Central memory CD4-positive, alpha-beta T cell (primary cell): ENCODE measurements at regions not wholly inside any gene's neighbourhood (a gene's known extent, or its start where the extent isn't known, plus 50 kb on each side); places are given as distances from the start of the nearest gene placed in this dataset.

ENCODE experiments used
- DNase-seq: peaks from one replicate; pipeline ENCODE4 v3.0.0; 2022

DNA sequence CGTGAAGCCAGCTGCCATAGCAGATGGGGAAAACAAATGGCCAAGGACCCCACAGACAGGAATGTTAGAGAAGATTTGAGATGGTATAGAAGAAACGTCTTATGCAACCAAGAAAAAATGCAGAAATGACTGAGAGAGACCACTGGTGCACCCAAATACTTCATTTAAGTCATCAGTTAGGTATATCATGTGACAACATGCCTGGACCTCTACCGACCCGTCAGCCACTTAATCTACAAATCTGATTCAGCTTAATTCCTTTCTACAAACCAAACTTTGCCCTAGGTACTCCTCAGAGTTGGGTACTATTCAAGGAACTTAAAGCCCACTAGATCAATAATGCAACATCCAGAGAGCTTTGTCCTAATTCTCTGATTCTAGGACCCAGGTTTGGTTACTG lies 126.0 kb upstream of the UBE2E2 start:
- no peak for DNase-seq

DNA sequence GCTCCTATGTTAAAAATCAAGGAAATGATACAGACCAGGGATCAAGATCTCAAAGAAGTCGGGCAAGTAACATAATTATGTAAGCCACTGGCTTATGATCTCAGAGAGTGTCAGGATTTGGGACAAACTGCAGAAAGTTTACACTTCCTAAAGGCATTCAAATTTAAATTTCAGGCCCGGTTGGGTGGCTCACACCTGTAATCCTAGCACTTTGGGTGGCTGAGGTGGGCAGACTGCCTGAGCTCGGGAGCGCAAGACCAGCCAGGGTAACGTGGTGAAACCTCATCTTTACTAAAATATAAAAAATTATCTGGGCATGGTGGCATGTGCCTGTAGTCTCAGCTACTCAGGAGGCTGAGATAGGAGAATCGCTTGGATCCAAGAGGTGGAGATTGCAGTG lies 124.4 kb upstream of the UBE2E2 start:
- no peak for DNase-seq

DNA sequence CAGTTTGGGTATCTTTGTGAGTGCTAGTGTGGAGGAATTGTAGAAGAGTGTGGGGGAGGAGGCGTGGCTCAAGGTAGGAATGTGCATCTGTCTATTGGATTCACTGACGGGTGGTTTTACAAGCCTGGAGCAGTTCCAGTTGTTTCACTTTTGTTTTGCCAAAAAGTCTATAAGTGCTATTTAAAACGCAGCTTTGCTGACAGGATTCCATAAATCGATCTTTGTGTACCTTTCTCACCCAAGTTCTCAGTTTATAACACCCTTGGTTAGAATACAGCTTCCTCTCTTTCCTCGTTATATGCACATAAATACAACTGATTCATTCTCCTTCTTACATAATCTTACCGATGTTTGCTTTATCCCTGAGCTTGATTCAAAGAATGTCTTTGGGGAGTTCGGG lies 123.2 kb upstream of the UBE2E2 start:
- DNase-seq: no peak

DNA sequence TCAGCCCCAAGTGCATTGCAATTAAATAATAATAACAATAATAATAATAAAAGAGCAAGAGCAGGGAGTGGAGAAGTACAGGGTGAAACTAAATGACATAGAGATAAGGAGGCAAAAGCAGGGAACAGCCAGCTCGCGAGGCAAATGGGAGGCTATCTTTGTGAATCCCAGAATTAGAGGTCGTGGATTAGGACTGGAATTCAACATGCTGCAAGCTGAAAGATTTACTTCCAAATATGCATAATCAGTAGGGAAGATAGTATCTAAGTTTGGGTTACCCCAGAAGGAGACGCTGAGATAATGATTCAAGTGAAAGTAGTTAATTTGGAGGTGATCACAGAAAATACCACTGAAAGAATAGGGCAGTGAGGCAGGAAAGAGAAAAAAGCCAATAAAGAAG lies 119.4 kb upstream of the UBE2E2 start:
- no peak for DNase-seq

DNA sequence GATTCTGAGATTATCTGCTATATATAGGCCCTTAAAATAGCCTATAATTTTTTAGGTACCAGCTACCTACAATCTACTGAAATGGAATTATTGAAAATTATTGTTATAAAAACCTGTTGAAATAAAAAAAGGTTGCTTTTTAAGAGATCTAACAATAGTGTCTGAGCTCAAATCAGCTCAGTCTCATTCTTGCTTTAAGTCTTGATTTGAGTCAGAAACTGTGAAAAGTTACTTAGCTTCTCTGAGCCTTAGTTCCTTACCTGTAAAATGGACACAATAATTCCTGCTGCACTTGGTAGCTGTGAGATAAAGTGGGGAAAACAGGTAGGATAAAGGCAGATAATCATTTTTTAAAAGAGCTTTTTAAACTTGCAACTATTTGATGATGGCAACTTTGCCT lies 118.8 kb upstream of the UBE2E2 start:
- no peak for DNase-seq

DNA sequence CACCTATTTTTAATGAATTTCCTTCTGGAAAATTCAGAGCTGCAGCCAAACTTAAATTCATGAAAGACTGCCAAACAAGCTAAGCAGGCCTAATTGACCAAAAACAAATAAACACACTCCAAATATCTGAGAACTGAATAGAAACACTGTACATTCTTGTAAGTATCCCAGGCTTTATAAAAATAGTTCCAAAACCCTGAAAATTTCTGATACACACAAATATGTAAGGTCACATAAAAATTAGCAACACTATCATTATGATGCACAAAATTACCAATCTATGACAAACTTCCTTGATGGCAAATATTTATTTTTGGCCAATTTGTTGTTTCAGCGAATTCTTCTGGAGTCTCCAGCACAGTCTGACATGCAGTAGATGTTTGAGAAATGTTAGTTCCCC lies 117.9 kb upstream of the UBE2E2 start:
- no peak for DNase-seq

DNA sequence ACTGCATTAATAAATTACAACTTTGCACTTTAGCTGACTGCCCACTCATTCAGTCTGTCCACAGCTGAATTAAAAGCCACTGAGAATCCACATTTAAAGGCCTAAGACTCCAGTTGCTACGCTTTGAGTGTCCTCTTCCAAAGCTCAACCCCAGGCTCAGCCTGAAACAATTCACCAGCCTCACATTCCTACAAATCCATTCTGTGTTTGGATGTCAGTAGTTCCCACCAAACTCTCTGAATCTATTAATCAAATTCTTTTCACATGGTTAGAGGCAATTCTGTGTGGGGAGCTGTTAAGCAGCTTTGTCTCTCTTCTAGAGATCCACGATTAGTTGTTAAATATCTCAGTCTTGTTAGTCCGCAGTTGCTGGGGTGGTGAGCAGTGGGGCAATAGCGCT lies 116.8 kb upstream of the UBE2E2 start:
- no peak for DNase-seq

DNA sequence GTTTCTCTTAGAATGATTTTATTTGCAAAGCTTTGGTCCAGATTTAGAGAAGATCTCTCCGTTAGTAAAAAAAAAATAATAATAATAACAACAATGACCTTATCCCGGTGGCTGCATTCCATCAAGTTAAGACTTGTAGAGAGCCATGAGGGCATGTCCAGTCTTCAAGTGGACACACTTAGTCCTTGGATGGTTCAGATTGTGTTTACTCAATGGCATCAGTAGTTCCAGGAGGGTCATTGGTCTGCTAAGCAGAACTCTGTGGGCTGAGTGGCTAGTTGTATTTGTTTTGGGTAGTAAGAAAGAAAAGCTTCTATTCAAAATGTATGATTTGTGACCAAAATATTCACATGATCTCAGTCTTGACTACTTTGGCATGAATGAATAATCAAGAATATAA lies 116.3 kb upstream of the UBE2E2 start:
- no peak for DNase-seq

DNA sequence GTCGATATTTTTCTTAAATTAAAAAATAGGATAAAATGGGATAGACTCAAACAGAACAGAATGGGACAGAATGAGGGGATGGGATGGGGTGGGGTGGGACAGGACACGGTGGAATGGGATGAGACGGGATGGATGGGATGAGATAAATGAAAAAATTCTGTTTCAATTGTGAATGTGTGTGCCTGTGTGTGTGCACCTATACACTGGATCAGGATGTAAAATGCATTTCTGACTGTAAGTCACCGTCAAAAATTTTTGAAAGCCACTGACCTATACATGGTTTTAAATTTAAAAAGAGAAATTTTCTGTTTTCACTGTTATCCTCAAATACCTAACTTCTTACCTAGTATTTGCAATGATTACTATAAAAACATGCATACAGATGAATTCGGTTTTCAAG lies 108.7 kb upstream of the UBE2E2 start:
- DNase-seq: no peak

DNA sequence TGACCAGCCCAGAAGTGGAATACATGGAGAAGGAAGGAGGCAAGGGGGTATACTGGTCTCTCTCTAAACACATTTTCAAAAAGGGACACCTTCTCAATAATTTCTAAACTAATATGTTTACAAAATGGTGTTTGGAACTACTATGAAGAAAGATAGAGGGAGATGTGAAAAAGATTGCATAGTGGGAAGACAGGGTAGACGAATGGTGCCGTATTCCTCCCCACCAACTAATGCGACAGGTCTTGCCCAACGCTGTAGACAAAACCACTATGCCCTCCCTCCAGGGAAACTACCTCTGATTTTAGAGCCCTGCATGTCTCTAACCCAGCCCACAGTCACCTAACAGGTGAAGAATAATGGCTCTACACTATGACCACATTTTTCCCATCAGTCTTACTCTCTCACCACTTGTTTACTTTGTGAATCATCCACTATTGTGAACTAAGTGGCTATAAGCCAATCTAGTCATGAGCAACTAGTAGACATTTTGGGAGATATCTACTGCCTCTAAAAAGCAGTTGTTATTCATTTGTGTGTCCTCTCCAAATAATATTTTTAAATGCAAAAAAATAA lies 108.2 kb upstream of the UBE2E2 start:
- DNase-seq: no peak

DNA sequence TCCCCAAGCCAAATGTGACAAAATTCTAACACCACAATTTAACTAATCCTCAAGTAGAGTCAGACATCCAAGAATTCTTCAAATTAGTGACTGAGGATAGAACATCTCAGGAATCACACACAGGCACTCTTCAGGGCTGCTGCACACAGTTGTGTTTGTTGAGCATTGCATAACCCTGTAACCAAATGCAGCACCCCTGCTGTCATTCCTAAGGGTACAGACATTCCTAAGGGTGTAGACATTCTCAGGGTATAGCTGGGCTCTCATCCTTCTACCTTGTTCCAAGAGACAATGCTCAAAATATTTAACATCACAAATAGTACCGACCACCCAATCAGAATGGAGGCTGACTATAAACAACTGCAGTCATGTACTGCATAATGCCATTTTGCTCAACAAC lies 107.1 kb upstream of the UBE2E2 start:
- DNase-seq: no peak

DNA sequence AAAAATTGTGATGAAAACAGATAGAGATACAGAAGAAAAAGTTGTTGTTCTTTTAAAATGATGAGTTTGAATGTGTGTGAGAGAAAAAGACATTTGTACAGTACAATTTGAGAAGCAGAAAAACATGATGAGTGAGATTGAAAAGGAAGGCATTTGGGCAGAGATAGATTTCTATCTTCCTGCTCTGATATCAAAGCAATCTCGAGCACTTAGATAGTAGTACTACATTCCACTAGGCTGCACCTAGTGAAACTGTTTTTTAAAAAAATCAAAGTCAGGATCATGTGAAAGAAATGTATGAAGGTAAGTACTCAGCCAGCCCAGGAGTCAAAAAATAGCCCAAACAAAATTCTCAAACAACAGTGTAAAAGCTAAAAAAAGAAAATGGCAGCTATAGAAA lies 104.1 kb upstream of the UBE2E2 start:
- no peak for DNase-seq

DNA sequence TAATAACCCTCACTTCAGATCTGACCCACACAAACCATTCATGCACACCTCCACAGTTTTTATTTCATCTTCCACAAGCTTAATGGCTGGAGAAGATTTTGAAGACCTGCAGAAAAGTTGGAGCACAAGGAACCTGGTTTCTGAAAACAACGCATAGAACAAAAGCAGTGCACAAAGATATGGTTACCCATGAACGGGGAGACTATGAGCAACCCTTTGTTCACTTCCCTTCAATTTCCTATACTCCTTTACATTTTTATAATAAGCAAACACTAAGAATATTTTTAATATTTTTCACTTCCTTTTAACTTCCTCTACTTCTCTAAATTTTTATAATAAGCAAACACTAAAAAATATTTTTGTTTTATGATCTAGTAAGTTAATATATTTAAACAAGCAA lies 103.5 kb upstream of the UBE2E2 start:
- DNase-seq: no peak

DNA sequence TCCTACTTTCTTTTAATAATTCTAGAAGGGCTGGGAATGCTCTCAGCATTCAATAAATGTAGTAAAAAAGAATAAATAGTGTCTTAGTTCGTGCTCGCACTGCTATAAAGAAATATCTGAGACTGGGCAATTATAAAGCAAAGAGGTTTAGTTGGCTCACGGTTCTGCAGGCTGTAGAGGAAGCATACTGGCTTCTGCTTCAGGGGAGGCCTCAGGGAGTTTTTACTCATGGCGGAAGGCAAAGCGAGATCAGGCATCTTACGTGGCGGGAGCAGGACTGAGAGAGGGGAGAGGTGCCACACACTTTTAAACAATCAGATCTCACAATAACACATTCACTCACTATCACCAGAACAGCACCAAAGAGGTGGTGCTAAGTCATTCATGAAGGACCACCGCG lies 103.0 kb upstream of the UBE2E2 start:
- DNase-seq: no peak

DNA sequence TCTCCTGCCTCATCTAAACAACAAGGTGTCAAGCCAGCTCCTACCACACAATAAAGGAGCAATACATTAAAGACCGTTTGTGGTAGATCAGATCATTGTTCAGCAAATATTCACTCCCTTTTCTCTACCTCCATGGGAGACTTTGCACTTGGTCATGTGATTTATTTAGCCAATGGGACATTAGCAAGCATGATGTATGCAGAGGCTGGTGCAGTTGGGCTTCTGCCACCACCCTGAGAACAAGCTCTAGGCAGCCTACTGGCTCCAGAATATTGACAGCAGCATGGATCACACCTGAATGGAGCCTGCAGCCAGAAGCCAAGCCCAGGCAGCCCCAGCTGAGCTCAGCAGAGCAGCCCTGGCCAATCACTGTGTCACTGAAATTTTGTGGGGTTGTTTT lies 99.4 kb upstream of the UBE2E2 start:
- no peak for DNase-seq

DNA sequence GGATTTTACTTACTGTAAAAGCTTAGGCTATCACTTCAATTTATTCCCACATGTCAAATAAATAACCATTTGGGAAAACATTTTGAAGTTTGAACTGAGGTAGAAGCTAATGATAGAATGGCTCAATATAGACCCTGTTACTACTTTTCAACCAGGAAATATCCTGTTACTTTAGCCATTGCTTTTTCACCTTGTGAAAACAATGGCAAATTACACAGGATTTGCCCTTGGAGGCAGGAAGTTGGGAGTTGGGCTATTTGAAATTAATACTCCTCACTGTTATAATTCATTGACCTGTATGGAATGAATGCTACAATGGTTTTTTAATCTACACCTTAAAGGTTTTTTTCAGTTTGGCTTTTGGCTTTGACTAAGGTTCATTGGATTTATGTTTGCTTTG lies 98.1 kb upstream of the UBE2E2 start:
- no peak for DNase-seq

DNA sequence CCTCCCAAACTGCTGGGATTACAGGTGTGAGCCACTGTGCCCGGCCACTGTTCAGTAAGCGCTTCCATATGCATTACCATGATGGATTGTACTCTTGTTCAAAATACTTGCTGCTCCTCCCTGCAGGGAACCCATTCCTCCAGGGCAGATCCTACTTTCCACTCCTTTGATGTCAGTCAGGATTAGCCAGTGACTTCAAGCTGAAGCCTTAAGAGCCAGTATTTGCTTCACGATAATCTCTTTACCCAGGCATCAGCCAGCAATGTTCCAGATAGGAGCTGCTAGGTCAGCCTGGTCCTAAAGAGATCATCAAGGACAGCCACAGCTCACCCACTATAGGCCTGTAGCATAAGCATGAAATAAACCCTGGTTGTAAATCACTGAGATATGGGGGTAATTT lies 96.5 kb upstream of the UBE2E2 start:
- DNase-seq: no peak

DNA sequence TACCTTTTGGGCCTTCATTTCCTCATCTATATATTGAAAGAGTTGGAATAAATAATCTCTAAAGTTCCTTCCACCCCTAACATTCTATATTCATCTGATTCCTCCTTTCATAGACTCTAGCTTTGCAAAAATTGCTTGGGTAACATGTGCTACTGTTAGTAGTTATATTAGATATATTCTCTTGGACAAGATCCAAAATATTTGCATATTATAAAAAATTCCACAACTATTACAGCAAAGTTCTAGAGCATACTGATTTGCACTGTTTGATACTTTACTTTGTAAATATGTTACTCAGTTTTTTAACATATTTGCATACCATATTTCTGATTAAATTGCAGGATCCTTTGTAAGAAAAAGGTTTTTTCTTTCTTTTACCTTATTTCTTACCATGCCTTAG lies 95.9 kb upstream of the UBE2E2 start:
- DNase-seq: no peak

DNA sequence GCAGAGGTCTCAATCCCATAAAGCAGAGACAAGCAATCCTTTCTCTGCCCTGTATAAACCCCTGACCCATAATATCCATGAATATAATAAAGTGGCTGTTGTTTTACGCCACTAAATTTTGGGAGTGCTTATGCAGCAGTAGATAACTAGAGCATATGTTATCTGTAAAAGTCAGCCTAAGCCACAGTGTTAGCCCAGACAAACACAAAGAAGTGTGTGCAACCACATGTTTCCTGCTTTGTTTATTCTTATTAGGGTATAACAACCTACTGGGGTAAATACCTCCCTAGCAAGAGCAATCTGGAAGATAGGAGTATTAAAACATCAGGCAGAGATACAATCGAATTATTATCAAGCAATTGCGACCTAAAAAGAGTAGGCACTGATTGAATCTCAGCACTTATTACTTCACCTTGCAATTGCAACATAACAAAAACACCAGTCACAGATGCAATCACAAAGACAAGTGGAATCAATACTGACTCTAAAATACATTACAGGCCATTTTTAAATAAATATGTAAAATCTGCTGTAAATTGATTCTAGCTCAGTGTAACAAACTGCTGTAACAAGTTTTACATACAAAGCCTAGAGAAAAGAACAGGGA lies 94.6 kb upstream of the UBE2E2 start:
- no peak for DNase-seq

DNA sequence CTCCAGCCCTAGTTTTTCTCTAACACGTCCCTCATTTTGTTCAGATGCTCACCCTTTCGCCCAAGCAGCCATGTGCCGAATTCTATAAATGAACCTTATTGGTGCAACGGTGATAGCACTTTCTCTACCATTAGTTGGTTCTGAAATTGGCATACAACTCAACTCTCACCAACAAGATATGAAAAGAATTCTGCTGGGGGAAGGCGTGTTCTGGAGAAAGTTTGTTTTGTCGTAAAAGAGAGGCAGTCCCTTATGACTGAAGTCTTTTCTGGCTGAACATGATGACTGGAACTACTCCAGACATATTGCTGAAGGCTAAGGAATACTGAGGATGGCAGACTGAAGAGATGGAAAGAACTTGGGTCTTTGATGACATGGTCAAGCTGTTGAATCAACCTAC lies 91.8 kb upstream of the UBE2E2 start:
- no peak for DNase-seq

DNA sequence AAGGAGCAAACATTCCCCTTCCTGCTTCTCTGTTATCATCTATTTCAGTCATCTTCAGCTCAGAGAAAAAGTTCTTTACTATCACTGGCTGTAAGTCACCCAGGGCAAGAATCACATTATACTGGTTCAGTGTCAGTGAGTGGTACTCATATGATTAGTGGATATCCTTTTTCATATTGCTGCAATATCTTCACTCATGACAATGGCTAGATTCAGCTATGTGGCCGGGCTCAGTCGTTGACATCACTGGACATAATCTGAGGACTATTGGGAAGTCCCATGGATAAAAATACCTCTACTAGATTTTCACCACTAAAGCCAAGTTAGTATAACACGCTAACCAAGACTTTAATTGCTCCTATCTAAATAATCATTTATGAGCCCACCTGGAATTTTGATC lies 91.3 kb upstream of the UBE2E2 start:
- DNase-seq: no peak

DNA sequence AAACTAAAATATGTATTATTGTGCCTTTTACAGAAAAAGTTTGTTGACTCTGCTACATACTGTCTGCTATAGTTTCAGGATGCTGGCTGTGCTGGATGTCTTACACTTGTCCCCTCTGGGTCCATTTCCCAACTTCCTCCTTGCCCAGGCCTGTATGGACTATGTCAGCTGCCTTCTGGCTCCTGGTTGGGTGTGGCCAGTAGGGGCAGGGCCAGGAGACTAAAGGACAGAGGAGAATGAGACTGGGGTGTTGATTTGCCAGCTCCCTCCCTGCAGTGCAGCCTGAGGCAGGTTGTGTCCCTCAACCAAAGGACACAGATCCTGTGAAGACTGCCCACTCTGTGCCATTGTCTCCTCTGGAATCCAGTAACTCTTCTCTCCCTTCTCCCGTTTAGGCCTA lies 90.6 kb upstream of the UBE2E2 start:
- DNase-seq: no peak

DNA sequence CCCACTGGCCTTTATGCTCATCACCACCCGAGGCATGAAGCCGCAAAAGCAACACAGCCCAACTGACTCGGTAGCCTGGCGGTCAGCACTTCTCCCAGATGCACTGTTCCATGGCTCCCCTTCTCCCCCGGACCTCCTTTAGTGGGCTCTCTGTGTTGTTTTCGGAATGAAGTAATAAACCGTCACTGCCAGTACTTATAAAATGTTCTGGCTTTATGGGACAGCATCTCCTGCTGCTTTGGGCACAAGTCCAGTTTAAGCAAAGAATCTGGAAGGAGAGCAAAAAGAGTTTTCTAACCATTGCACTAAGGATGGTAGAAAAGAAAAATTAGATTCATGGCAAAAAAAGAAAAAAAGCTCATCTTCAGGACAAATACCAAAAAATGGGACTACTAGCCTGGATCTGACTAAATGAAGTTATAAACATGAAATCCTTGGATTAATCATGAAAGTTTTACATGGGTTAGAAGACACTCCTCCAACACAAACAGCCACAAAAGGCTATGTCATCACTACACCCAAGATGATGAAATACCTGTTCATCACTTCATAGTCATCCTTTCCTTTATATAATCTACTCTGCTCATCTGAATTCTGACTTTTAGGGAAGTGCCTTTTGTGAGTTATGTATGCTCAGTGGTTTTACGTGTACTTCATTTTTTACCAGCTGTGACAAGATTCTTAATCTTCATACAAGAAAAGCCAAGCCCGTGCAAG lies 89.5 kb upstream of the UBE2E2 start:
- DNase-seq: no peak

DNA sequence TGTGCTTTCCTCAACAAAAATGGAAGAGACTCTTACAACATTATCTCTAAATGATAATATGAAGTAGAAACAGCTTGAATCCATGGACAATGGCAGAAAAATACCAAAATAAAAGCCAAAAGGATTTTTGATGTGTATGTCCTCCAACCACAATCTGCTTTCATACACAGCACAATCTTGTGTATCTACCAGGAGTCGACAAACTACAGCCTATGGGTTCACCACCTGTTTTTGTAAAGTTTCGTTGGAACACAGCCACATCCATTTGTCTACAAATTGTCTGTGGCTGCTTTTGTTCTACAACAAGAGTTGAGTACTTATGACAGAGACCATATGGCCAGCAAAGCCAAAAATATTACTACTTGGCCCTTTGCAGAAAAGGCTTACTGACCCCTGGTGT lies 88.7 kb upstream of the UBE2E2 start:
- DNase-seq: no peak
